DMS153 treated with DMSO at 0.1 percent for 48 hours (cell line): ENCODE measurements at regions not wholly inside any gene's neighbourhood (a gene's known extent, or its start where the extent isn't known, plus 50 kb on each side); places are given as distances from the start of the nearest gene placed in this dataset.

Source experiments
- DNase-seq: peaks from one replicate; lab custom pipeline; 2025; ENCODE audit not compliant: unreplicated experiment; lab: John Stamatoyannopoulos, UW

- DNase-seq: no peak
These were observed 141.2 kb downstream of the MYCN start for GRCh38 chr2:16081316-16082200.

GRCh38 chr2:16080516-16080915 lies 140.2 kb downstream of the MYCN start:
- no peak for DNase-seq

GRCh38 chr2:16080071-16080470 lies 139.7 kb downstream of the MYCN start:
- no peak for DNase-seq

GRCh38 chr2:16079637-16080036 lies 139.3 kb downstream of the MYCN start:
- no peak for DNase-seq

GRCh38 chr2:16077601-16078000 lies 137.3 kb downstream of the MYCN start:
- DNase-seq: no peak

- DNase-seq: no peak
These were observed 136.6 kb downstream of the MYCN start for GRCh38 chr2:16076911-16077310.

- no peak for DNase-seq
These were observed 135.0 kb downstream of the MYCN start for GRCh38 chr2:16075045-16076012.

GRCh38 chr2:16073921-16074425 lies 133.6 kb downstream of the MYCN start:
- no peak for DNase-seq

GRCh38 chr2:16073471-16073870 lies 133.1 kb downstream of the MYCN start:
- DNase-seq: no peak

GRCh38 chr2:16072638-16073290 lies 132.4 kb downstream of the MYCN start:
- no peak for DNase-seq

GRCh38 chr2:16071865-16072637 lies 131.7 kb downstream of the MYCN start:
- no peak for DNase-seq

GRCh38 chr2:16071039-16071864 lies 130.9 kb downstream of the MYCN start:
- no peak for DNase-seq

GRCh38 chr2:16070648-16070971 lies 130.3 kb downstream of the MYCN start:
- DNase-seq: no peak

- no peak for DNase-seq
These were observed 129.7 kb downstream of the MYCN start for GRCh38 chr2:16069933-16070647.

GRCh38 chr2:16069663-16069932 lies 129.2 kb downstream of the MYCN start:
- no peak for DNase-seq

- DNase-seq: no peak
These were observed 128.2 kb downstream of the MYCN start for GRCh38 chr2:16068552-16068940.

GRCh38 chr2:16067866-16068551 lies 127.7 kb downstream of the MYCN start:
- no peak for DNase-seq

GRCh38 chr2:16067444-16067843 lies 127.1 kb downstream of the MYCN start:
- DNase-seq: no peak

- DNase-seq: no peak
These were observed 126.7 kb downstream of the MYCN start for GRCh38 chr2:16067037-16067406.
